GM19467 (cell line): ENCODE measurements at regions not wholly inside any gene's neighbourhood (a gene's known extent, or its start where the extent isn't known, plus 50 kb on each side); places are given as distances from the start of the nearest gene placed in this dataset.
"Not testable (repeated sequence)": the region's sequence is repeated elsewhere in the genome, so short reads cannot be mapped to it uniquely, and the experiment has no call there.

ENCODE experiments used
- ATAC-seq: cut with Tn5 transposase; IDR thresholded peaks from one replicate; pipeline ENCODE4 v1.9.1; 2021; ENCODE audit warnings: mild to moderate bottlenecking, moderate library complexity; ENCODE audit not compliant: unreplicated experiment

DNA sequence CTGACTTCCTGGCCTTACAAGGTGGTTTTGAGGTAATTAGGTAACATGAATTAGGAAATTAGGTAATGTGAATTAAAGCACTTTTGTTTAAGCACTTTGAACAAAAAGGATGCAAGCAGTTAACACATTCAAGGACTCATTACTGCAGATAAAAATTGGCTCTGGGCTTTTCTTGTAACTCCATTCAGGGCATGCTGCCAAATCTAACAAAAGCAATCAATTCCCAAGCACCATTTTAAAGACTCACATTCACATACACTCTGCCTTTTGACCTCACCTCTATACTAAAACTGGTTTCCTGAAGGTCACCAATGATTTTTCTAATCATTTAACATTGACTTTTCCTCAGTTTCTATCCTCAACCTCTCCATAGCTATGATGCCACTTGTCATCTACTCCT lies 251.2 kb upstream of the RHOBTB1 start:
- ATAC-seq = no peak

DNA sequence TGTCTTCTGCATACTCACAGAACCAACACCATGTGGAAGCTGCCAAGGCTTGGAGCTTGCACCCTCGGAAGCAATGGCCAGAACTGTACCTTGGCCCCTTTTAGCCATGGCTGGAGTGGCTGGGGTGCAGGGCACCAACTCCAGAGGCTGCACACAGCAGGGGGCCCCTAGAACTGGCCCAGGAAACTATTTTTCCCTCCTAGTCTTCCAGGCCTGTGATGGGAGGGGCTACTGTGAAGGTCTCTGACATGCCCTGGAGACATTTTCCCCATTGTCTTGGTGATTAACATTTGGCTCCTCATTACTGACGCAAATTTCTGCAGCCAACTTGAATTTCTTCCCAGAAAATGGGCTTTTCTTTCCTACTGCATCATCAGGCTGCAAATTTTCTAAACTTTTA lies 248.6 kb upstream of the RHOBTB1 start:
- not testable (repeated sequence) for ATAC-seq

DNA sequence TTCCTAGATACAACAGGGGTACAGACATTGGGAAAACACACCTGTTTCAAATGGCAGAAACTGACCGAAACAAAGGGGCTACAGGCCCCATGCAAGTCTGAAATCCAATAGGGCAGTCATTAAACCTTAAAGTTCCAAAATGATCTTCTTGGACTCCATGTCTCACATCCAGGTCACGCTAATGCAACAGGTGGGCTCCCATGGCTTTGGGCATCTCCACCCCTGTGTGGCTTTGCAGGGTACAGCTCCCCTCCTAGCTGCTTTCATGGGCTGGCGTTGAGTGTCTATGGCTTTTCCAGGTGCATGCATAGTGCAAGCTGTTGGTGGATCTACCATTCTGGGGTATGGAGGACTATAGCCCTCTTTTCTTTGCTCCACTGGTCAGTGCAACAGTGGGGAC lies 248.1 kb upstream of the RHOBTB1 start:
- ATAC-seq = no peak

DNA sequence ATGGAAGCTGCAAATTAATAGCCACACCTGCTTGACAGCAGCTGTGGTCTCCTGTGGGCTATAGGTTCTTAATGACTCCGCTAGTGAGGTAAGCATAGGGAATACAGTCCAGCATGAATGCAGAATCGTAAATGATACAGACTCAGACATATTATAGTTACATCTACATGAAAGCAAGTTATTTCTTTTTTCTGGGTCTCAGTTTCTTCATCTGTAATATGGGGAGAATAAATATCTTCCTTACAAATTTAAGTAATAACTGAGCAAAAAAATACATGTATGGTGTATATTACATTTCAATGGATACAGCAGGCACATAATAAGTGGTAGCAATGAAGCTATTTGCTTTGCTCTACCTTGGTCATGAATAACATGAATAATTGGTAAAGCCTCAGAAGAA lies 245.9 kb upstream of the RHOBTB1 start:
- no peak for ATAC-seq

DNA sequence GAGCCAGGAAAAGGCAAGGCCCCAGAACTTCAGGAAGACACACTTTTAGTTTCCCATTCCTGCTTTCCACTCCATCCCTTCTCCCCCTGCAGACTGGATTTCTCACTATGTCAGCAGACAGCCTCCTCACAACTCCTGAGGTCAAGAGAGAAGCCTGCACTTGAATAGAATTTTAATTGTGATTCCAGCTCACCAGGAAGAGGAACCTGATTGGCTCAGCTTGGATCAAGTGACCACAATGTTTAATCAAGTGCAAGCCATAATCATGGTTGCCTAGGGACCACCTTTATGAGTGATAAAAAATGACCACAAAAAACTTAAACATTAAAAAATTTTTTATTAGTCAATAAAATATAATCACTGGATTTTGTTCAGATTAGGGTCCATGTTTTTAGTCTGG lies 244.7 kb upstream of the RHOBTB1 start:
- ATAC-seq = no peak

DNA sequence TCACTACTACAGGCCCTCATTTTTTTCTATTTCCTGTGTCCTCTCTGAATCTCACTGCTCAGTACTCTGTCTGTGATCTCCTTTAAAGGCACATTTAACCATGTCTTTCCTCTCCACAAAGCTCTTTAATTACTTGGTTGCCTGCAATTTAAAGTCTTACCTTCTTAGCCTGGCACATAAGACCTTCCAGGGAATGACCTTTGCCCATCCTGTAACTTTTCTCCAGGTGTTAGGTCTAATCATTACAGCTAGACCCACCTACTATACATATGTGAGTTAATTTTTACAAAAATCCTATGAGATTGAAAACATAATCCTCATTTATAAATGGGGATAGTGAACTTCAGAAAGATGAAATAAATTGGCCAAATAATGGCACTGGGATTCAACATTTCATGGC lies 244.1 kb upstream of the RHOBTB1 start:
- ATAC-seq = no peak

DNA sequence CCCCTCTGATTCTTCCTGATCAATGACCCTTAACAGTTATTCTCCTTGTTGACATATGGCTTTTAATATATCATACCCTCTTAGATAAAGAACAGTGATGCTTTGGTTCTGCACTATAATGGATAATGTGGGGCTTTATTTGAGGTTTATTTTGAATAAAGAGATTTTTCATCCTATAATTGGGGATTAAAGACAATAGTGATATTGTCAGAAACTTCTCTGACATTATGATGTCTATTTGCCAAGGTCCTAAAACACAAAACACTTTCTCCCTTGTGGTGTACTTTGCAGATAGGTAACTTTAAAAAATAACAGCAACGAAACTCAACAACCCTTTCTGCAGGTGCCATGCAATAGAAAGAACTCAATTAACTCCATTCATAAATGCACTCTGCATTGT lies 243.6 kb upstream of the RHOBTB1 start:
- ATAC-seq = no peak

DNA sequence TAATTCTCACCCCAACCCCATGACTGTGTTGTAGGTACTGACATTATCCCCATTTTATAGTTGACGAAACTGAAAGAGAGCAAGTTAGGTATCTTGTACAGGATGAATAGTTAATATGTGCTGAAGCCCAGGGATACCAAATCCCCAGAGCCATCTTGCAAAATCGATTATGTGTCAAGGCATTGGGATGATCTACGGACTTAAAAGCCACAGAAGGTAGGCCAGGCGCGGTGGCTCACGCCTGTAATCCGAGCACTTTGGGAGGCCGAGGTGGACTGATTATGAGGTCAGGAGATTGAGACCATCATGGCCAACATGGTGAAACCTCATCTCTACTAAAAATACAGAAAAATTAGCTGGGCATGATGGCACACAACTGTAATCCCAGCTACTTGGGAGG lies 242.4 kb upstream of the RHOBTB1 start:
- ATAC-seq = no peak

DNA sequence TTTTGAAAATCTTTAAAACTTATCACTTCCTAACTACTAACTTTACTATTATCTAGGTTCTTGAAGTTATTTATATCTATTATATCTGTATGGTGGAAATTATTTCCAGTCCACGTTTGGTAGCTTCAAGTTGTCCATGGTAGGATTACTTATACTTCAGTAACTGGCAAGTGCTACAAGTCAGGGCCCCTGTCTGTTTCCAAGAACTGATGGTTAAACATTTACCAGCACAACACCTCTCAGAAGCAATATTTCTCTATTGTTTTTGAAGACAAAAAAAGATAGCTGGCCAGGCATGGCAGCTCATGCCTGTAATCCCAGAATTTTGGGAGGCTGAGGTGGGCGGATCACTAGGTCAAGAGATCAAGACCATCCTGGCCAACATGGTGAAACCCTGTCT lies 240.4 kb upstream of the RHOBTB1 start:
- no peak for ATAC-seq

DNA sequence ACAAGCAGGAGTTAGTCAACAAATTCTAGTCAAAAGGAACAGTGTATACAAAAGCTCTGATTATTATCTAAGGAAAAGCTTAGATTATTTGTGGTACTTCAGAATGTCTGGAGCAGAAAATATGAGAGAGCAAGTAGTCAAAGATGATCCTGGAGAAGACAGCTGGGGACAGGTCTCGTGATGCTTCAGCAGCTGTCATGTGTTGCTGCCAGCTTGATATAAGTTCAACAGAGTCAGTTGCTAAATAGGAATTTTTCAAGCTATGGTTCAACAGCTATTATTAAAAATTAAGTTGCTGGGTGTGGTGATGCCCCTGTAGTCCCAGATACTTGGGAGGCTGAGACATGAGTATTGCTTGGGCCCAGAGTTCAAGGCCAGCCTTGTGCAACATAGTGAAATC lies 240.0 kb upstream of the RHOBTB1 start:
- no peak for ATAC-seq

DNA sequence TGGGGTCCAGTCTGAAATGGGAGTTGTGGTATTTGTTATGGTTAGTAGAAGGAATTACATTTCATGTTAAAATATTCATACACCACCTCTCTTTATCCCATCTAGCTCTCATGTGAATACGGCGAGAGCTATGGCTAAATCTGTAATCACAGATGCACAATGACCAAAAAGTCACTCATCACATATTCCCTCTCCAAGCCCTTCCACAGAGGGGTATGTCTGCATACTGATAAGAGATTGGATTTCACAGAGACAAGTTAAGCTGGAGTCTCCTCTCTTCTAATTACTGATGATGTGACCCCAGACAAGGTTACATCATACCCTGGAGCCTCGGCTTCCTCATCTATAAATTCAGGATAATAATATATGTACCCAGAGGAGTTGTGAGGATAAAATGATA lies 237.8 kb upstream of the RHOBTB1 start:
- ATAC-seq = no peak

DNA sequence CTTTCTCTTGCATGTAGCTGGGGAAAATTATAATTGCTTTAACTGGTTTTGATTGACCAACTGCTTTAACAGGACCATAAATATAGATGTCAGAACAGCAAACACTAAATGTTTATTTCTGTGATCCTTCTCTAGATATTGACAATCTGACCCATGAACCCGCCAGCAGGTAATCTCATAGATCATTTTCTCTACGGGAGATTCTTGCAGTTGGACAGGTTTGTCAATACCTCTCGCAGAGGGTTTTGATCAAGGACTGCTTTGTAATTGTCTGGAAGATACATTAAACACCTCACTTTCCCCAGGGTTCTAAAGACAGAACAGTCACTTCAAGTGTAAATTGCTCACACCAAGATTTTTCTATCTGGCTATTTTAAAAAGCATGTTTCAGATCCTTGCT lies 235.8 kb upstream of the RHOBTB1 start:
- no peak for ATAC-seq

DNA sequence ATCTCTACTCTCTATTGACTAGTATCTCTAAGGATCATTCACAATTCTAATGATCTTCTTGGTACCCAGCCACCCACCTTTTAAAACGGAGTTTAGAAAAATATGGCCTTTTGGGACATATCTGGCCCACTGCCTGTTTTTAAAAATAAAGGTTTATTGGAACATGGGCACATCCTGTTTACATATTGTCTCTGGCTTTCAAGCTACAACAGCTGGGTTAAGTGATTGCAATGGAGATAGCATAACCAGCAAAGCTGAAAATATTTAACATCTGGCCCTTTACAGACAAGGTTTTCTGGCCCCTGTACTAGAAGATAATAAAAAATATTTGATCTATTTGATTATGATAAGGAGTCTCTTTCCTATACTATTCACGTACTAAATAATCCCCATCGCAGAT lies 232.4 kb upstream of the RHOBTB1 start:
- no peak for ATAC-seq

DNA sequence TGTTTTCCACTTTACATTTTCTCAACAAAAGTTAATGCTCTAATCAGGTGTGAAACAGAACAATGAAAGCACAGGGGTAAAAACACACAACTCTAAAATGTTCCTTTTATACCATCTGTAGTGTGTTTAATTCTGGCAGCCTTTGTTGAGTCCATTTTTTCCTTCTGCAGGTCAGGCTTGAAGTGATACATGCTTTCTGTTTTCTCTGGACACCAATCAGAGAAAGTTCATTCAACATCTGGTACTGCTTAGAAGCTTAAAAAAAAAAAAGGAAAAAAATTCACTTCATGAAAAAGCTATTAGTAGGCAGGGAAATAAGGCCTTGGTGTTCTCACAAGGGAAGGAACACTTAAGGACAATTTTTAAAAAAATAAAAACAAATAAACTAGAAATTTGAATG lies 231.3 kb upstream of the RHOBTB1 start:
- no peak for ATAC-seq

DNA sequence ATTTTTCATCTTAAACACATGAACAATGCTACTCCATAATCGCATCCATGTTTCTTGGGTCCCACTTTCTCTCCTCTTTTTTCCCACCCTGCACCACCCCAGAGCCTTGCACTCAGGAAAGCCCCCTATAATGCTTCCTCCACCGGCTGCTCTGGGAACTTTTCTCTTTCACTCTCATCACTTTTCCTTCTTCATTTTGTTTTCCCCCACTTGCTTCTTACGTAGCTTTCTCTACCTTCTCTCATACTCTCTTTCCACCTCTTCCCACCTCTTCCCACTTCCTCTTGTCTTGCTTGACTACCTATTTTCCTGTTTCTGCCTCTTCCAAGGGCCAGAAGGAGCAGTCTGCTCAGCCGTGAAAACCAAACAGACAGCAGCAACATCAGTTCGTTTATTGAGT lies 229.5 kb upstream of the RHOBTB1 start:
- no peak for ATAC-seq

DNA sequence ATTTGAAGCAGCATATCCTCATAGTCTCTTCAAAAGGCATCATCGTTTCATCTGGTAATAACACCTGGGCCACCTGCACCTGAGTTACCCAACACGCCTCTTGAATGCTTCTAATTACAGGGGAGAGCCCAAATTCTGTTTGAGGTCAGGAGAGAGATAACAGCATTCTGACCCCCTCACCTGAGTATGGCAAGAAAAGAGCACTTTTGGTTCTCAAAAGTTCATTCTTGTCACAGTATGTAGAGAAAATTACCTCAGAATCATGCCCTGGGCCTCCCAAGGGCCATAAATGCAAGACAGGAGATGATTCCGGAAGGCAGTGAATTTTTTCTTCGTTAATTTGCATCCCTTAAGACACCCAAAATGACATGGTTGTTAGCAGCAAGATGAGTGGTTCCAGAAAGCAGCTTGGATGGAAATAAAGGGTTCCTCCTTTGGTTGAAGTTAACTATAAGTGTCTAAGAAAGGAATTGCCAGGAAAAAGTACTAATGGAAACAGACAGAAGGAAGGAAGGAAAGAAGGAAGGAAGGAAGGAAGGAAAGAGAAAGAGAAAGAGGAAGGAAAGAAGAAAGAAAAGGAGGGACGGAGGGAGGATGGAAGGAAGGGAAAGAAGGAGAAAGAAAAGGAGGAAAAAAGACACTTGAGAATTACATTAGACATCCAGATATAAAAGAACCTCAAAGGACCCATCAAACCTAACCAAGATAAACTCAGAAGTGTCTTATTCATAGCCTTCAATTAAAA lies 228.4 kb upstream of the RHOBTB1 start:
- no peak for ATAC-seq

DNA sequence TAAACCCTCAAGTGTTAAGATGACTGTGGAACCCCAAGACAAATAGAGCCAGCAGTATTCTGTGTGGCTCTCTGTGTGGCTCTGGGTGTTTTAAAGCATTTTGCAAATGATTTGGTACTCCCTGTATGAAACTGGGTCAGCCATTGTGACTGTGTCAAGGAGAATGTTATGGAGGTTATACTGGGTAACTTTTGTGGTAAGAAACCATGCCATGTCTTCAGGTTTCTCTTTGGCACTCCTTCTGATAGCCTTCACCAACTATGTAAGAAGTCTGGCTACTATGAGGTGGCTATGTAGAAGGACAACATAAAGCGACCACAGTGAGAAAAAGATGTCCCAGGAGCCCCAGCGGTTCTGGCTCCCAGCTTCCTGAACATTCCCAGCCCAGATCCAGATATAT lies 226.6 kb upstream of the RHOBTB1 start:
- no peak for ATAC-seq

DNA sequence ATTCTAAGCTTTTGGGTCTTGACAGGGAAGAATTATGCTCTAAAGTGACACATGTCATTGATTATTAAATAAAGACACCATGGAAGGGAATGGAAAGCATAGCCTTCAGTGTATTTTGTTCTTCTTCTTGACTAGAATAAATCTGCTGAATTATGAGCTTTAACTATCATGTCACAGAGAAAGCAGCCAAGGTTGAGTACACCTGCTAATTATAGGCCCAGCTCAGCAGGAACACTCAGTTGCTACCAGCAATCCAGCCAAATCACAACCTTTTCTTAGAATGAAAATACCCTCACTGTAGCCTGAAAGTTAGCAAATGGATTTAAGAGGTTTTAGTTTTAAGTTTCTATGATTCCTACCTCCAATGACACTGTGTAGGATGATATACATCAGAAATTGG lies 225.3 kb upstream of the RHOBTB1 start:
- no peak for ATAC-seq

DNA sequence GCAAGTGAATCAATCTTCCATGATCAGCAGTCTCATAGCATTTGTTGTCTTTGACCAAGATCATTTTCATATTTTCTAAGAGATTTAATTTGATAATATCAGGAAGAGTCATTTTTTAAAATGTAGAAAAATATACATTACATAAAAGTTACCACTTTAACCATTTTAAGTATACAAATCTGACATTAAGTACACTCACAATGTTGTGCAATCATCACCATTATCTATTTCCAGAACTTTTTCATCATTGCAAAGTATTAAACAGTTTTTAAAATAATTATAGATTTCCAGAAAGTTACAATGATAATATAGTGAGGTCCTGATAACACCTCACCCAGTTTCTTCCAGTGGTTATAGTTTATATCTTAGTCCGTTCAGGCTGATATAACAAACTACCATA lies 222.5 kb upstream of the RHOBTB1 start:
- ATAC-seq = no peak

DNA sequence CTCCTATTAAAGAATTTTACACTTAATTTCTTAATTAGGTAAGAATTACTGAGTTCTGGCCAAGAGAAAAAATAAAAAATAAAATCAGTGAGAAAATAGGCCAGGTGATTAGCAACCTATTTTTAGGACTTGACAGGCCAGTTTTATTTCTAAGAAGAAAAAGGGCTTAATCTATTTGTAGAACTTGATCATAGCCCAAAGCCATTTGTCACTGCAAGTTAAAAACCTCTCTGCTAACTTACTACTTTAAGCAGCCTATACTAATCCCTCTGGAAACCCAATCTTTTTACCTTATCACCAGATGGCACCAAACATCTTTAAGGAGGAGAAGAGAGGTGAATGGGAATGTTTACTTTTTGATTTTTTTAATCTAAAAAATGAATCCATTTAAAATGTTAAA lies 222.1 kb upstream of the RHOBTB1 start:
- no peak for ATAC-seq

DNA sequence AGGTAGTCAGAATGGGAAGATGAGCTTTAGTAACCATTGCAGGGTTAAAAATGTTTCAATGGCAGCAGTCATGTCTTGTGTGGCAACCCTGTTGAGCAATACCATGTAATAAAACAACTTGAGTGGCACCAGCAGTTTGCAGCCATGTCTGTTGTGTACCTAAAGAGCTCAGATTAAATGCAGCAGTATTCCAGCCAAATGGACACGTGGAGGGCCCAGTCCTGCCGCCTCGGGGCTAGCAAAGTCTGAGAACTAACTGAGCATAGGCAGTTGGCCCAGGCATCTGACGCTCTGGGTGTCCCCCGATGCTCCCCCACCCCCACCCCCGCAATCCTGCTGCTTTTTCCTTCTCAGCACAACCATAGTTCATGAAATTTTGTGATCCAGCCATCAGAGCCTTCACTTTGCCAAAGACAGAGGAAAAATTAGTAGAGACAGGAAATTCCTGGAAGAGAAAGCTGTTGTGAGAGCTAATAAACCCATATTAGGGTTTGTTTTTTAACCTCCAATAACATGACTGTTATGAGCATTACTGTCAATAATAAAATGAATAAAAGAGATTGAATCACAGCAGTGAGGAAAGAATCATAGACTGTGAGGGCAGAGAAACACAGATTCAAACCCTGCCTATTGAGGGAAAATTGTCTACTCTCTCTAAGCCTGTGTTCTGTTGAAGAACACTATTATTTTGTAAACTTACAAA lies 220.6 kb upstream of the RHOBTB1 start:
- ATAC-seq = no peak

DNA sequence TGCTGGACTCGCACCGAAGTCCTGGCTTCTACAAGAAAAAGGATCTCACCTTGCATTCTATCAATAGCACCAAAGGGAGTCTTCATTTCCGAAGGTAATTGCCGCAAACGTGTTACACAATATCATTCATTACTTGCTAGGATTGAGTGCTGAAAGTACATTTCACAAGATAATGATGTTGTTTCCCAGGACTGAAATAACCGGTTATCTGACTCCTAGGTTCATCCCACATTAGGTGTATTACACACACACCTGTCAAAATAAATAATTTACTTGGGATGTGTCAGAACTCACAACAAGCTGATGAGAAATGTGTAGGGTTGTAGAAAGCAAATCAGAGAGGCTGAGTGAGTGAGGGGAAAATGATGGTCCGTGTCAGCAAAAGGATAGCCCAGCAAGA lies 219.4 kb upstream of the RHOBTB1 start:
- ATAC-seq = no peak

DNA sequence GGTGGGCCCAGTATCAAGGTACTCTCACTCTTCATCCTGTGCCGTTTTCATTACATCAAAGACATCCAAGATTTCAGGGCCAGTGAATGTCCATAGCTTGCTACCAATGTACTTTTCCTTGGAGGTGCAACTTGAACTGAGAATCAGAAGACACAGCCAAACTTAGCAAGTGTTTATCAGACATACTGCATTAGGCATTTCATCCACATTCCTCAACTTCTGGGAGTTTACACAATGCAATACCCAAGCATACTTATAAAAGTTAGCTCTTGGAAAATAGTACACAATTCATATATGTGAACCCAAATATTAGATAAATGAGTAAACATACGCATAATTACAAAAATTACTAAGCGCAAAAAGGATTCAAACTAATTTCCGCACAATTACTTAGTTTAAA lies 216.3 kb upstream of the RHOBTB1 start:
- no peak for ATAC-seq
